ENCODE measurements at regions not wholly inside any gene's neighbourhood (a gene's known extent, or its start where the extent isn't known, plus 50 kb on each side); places are given as distances from the start of the nearest gene placed in this dataset.

- Histone ChIP-seq H3K4me1 (no peaks in the 10 kb centered on the region), H3K27me3 (ENCODE audit: insufficient read depth in 3 of 3, low read length in 2 of 3) (peaks cover 0 to 3% (median 0%) of the 10 kb centered on the region in 3 donors), H3K36me3 (ENCODE audit: insufficient read depth in 1 of 2, low read depth in 1 of 2) (no peaks in the 10 kb centered on the region), H3K27ac (no peak overlapping the region), H3K4me3 (no peak overlapping the region), H3K9me3 (no peaks in the 10 kb centered on the region)
- 57 to 70% (median 61%) methylated on average over 11 of the region's 11 CpGs for WGBS, 3 donors
- TF ChIP-seq, protein P1, sequence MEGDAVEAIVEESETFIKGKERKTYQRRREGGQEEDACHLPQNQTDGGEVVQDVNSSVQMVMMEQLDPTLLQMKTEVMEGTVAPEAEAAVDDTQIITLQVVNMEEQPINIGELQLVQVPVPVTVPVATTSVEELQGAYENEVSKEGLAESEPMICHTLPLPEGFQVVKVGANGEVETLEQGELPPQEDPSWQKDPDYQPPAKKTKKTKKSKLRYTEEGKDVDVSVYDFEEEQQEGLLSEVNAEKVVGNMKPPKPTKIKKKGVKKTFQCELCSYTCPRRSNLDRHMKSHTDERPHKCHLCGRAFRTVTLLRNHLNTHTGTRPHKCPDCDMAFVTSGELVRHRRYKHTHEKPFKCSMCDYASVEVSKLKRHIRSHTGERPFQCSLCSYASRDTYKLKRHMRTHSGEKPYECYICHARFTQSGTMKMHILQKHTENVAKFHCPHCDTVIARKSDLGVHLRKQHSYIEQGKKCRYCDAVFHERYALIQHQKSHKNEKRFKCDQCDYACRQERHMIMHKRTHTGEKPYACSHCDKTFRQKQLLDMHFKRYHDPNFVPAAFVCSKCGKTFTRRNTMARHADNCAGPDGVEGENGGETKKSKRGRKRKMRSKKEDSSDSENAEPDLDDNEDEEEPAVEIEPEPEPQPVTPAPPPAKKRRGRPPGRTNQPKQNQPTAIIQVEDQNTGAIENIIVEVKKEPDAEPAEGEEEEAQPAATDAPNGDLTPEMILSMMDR (IDR thresholded peaks at IDR 0.05): no peak
- DNase-seq (no peak), ATAC-seq (no peak)
- intact Hi-C loops (cut with DNase I): no loop called here
Measured at GRCh38 chr2:129467012-129467779, 512.3 kb upstream of the RAB6C start.

GRCh38 chr2:129467941-129468340 lies 511.5 kb upstream of the RAB6C start:
- Histone ChIP-seq H3K27me3 (ENCODE audit: insufficient read depth in 3 of 3, low read length in 2 of 3) (peaks cover 0 to 3% (median 0%) of the 10 kb centered on the region in 3 donors), H3K36me3 (ENCODE audit: insufficient read depth in 1 of 2, low read depth in 1 of 2) (no peaks in the 10 kb centered on the region), H3K4me3 (no peak overlapping the region), H3K4me1 (no peaks in the 10 kb centered on the region), H3K27ac (no peak overlapping the region), H3K9me3 (no peaks in the 10 kb centered on the region)
- WGBS, 3 donors: 80 to 88% (median 84%) methylated on average over 3 of the region's 3 CpGs
- intact Hi-C loops (cut with DNase I): no loop called here
- ATAC-seq (no peak), DNase-seq (no peak)
- TF ChIP-seq, protein P1 (IDR thresholded peaks at IDR 0.05): no peak

GRCh38 chr2:129468879-129469278 lies 510.6 kb upstream of the RAB6C start:
- intact Hi-C loops (cut with DNase I): no loop called here
- no peak for ATAC-seq
- peaks cover 0 to 3% (median 0%) of the 10 kb centered on the region in 3 donors for H3K27me3 ChIP-seq (ENCODE audit: insufficient read depth in 3 of 3, low read length in 2 of 3)
- TF ChIP-seq, protein P1 (IDR thresholded peaks at IDR 0.05): no peak
- 89 to 94% (median 93%) methylated on average over 5 of the region's 5 CpGs for WGBS, 3 donors
- no peaks in the 10 kb centered on the region for H3K9me3 ChIP-seq
- DNase-seq: no peak
- H3K4me3 ChIP-seq: no peak overlapping the region
- H3K36me3 ChIP-seq (ENCODE audit: insufficient read depth in 1 of 2, low read depth in 1 of 2): no peaks in the 10 kb centered on the region
- H3K4me1 ChIP-seq: no peaks in the 10 kb centered on the region
- H3K27ac ChIP-seq: no peak overlapping the region

GRCh38 chr2:129469389-129469788 lies 510.1 kb upstream of the RAB6C start:
- H3K27ac ChIP-seq: no peak overlapping the region
- H3K4me1 ChIP-seq: no peaks in the 10 kb centered on the region
- no peaks in the 10 kb centered on the region for H3K9me3 ChIP-seq
- ATAC-seq (no peak), DNase-seq (no peak)
- peaks cover 0 to 3% (median 0%) of the 10 kb centered on the region in 3 donors for H3K27me3 ChIP-seq (ENCODE audit: insufficient read depth in 3 of 3, low read length in 2 of 3)
- intact Hi-C loops (cut with DNase I): no loop called here
- H3K36me3 ChIP-seq (ENCODE audit: insufficient read depth in 1 of 2, low read depth in 1 of 2): no peaks in the 10 kb centered on the region
- WGBS, 3 donors: 44 to 50% (median 46%) methylated on average over 5 of the region's 5 CpGs
- H3K4me3 ChIP-seq: no peak overlapping the region
- TF ChIP-seq, protein P1 (IDR thresholded peaks at IDR 0.05): no peak

GRCh38 chr2:129469871-129470270 lies 509.6 kb upstream of the RAB6C start:
- Histone ChIP-seq H3K27ac (no peak overlapping the region), H3K4me3 (no peak overlapping the region), H3K27me3 (ENCODE audit: insufficient read depth in 3 of 3, low read length in 2 of 3) (peaks cover 0 to 3% (median 0%) of the 10 kb centered on the region in 3 donors), H3K36me3 (ENCODE audit: insufficient read depth in 1 of 2, low read depth in 1 of 2) (no peaks in the 10 kb centered on the region), H3K4me1 (no peaks in the 10 kb centered on the region), H3K9me3 (no peaks in the 10 kb centered on the region)
- intact Hi-C loops (cut with DNase I): no loop called here
- DNase-seq (no peak), ATAC-seq (no peak)
- WGBS, 3 donors: 43 to 53% (median 46%) methylated on average over 5 of the region's 5 CpGs
- TF ChIP-seq, protein P1 (IDR thresholded peaks at IDR 0.05): no peak

Measured in psoas muscle (tissue), 7 donors.